22Rv1 (cell line): ENCODE measurements at regions not wholly inside any gene's neighbourhood (a gene's known extent, or its start where the extent isn't known, plus 50 kb on each side); places are given as distances from the start of the nearest gene placed in this dataset.
"Not testable (repeated sequence)": the region's sequence is repeated elsewhere in the genome, so short reads cannot be mapped to it uniquely, and the experiment has no call there.

ENCODE experiments used
- ZFX ChIP-seq: fragments of 450-650 bp; IDR thresholded peaks from 2 replicates; pipeline ENCODE4 v1.6.1; 2017; ENCODE audit warnings: antibody characterized with exemption, borderline replicate concordance
- TF ChIP-seq, protein P1 (sequence below): fragments of 450-650 bp; IDR thresholded peaks from 2 replicates; pipeline ENCODE4 v1.5.1; 2017; ENCODE audit warnings: mild to moderate bottlenecking

GRCh38 chr16:88145824-88146405 lies 194.7 kb downstream of the BANP start:
- TF ChIP-seq, protein P1, sequence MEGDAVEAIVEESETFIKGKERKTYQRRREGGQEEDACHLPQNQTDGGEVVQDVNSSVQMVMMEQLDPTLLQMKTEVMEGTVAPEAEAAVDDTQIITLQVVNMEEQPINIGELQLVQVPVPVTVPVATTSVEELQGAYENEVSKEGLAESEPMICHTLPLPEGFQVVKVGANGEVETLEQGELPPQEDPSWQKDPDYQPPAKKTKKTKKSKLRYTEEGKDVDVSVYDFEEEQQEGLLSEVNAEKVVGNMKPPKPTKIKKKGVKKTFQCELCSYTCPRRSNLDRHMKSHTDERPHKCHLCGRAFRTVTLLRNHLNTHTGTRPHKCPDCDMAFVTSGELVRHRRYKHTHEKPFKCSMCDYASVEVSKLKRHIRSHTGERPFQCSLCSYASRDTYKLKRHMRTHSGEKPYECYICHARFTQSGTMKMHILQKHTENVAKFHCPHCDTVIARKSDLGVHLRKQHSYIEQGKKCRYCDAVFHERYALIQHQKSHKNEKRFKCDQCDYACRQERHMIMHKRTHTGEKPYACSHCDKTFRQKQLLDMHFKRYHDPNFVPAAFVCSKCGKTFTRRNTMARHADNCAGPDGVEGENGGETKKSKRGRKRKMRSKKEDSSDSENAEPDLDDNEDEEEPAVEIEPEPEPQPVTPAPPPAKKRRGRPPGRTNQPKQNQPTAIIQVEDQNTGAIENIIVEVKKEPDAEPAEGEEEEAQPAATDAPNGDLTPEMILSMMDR = not testable (repeated sequence)
- not testable (repeated sequence) for TF ChIP-seq ZFX
